Activated CD4-positive, alpha-beta memory T cell treated with anti-CD3 and anti-CD28 coated beads, Interleukin-2, amount 10 ng/mL, durations not matched to agents 7 days and 5 days (primary cell): ENCODE measurements at regions not wholly inside any gene's neighbourhood (a gene's known extent, or its start where the extent isn't known, plus 50 kb on each side); places are given as distances from the start of the nearest gene placed in this dataset.

Experiments
- CTCF ChIA-PET: fragments of 350-600 bp; sonication (Branson Sonifier 250); formaldehyde crosslinking; loops from one replicate; lab custom pipeline; 2021; ENCODE audit warnings: antibody characterized with exemption, inconsistent platforms; lab: Charles Lee
- POLR2A ChIA-PET: fragments of 350-600 bp; sonication (Branson Sonifier 250); formaldehyde crosslinking; loops from one replicate; lab custom pipeline; 2021; ENCODE audit warnings: antibody characterized with exemption; lab: Charles Lee
- DNase-seq: peaks from one replicate; pipeline ENCODE4 v3.0.0-alpha.2; 2020
- H3K27ac Mint-ChIP-seq: one replicate; pipeline ENCODE4 v1.8.0; 2021; ENCODE audit warnings: mild to moderate bottlenecking, mixed read lengths
- H3K27me3 Mint-ChIP-seq: one replicate; pipeline ENCODE4 v1.8.0; 2021; ENCODE audit warnings: mixed read lengths
- H3K36me3 Mint-ChIP-seq: one replicate; pipeline ENCODE4 v1.8.0; 2021; ENCODE audit warnings: low read depth, mixed read lengths
- H3K4me1 Mint-ChIP-seq: one replicate; pipeline ENCODE4 v1.8.0; 2021; ENCODE audit warnings: mixed read lengths
- H3K4me3 Mint-ChIP-seq: one replicate; pipeline ENCODE4 v1.8.0; 2021; ENCODE audit warnings: mild to moderate bottlenecking, mixed read lengths
- H3K9me3 Mint-ChIP-seq: one replicate; pipeline ENCODE4 v1.8.0; 2021; ENCODE audit warnings: mixed read lengths

- no peak overlapping the region for H3K4me3 Mint-ChIP-seq
- H3K27me3 Mint-ChIP-seq, result no peaks in the 10 kb centered on the region
- no peaks in the 10 kb centered on the region for H3K4me1 Mint-ChIP-seq
- DNase-seq, result no peak
- CTCF ChIA-PET, result no interaction called here
- POLR2A ChIA-PET, result no interaction called here
- H3K27ac Mint-ChIP-seq, result no peak overlapping the region
- H3K36me3 Mint-ChIP-seq, result no peaks in the 10 kb centered on the region
- H3K9me3 Mint-ChIP-seq, result no peaks in the 10 kb centered on the region
These were observed 246.1 kb downstream of the UQCRFS1 start for GRCh38 chr19:28966737-28967399.

- no peaks in the 10 kb centered on the region for H3K27me3 Mint-ChIP-seq
- H3K4me3 Mint-ChIP-seq, result no peak overlapping the region
- no peaks in the 10 kb centered on the region for H3K4me1 Mint-ChIP-seq
- CTCF ChIA-PET, result no interaction called here
- H3K27ac Mint-ChIP-seq, result no peak overlapping the region
- H3K9me3 Mint-ChIP-seq, result no peaks in the 10 kb centered on the region
- no peak for DNase-seq
- POLR2A ChIA-PET, result no interaction called here
- H3K36me3 Mint-ChIP-seq, result no peaks in the 10 kb centered on the region
These were observed 248.5 kb downstream of the UQCRFS1 start for GRCh38 chr19:28964500-28964899.

GRCh38 chr19:28963486-28964250, 249.3 kb downstream of the UQCRFS1 start:
- POLR2A ChIA-PET, result no interaction called here

GRCh38 chr19:28961772-28962500, 251.0 kb downstream of the UQCRFS1 start:
- DNase-seq, result no peak
- no peak overlapping the region for H3K27ac Mint-ChIP-seq
- CTCF ChIA-PET, result no interaction called here
- H3K36me3 Mint-ChIP-seq, result no peaks in the 10 kb centered on the region
- H3K4me1 Mint-ChIP-seq, result no peaks in the 10 kb centered on the region
- no peak overlapping the region for H3K4me3 Mint-ChIP-seq
- no peaks in the 10 kb centered on the region for H3K27me3 Mint-ChIP-seq
- H3K9me3 Mint-ChIP-seq, result no peaks in the 10 kb centered on the region
- POLR2A ChIA-PET, result no interaction called here

More at GRCh38 chr19:28963486-28964250, 249.3 kb downstream of the UQCRFS1 start:
- no peaks in the 10 kb centered on the region for H3K27me3 Mint-ChIP-seq
- no peaks in the 10 kb centered on the region for H3K4me1 Mint-ChIP-seq
- no peak overlapping the region for H3K4me3 Mint-ChIP-seq
- no peaks in the 10 kb centered on the region for H3K36me3 Mint-ChIP-seq
- no peaks in the 10 kb centered on the region for H3K9me3 Mint-ChIP-seq
- DNase-seq, result no peak
- CTCF ChIA-PET, result no interaction called here
- H3K27ac Mint-ChIP-seq, result no peak overlapping the region

GRCh38 chr19:28960986-28961705, 251.8 kb downstream of the UQCRFS1 start:
- Mint-ChIP-seq H3K4me3 (no peak overlapping the region), H3K4me1 (no peaks in the 10 kb centered on the region), H3K9me3 (no peaks in the 10 kb centered on the region), H3K27me3 (no peaks in the 10 kb centered on the region), H3K36me3 (no peaks in the 10 kb centered on the region), H3K27ac (no peak overlapping the region)
- POLR2A ChIA-PET, result no interaction called here
- CTCF ChIA-PET, result no interaction called here
- no peak for DNase-seq

GRCh38 chr19:28960586-28960985, 252.4 kb downstream of the UQCRFS1 start:
- Mint-ChIP-seq H3K9me3 (no peaks in the 10 kb centered on the region), H3K27ac (no peak overlapping the region), H3K36me3 (no peaks in the 10 kb centered on the region), H3K4me3 (no peak overlapping the region), H3K4me1 (no peaks in the 10 kb centered on the region), H3K27me3 (no peaks in the 10 kb centered on the region)
- POLR2A ChIA-PET, result no interaction called here
- CTCF ChIA-PET, result no interaction called here
- no peak for DNase-seq

- CTCF ChIA-PET, result no interaction called here
These were observed 256.0 kb downstream of the UQCRFS1 start for GRCh38 chr19:28956961-28957360.

GRCh38 chr19:28956421-28956820, 256.5 kb downstream of the UQCRFS1 start:
- Mint-ChIP-seq H3K4me1 (no peaks in the 10 kb centered on the region), H3K36me3 (no peaks in the 10 kb centered on the region), H3K27me3 (no peaks in the 10 kb centered on the region), H3K27ac (no peak overlapping the region), H3K9me3 (no peaks in the 10 kb centered on the region), H3K4me3 (no peak overlapping the region)
- POLR2A ChIA-PET, result no interaction called here
- DNase-seq, result no peak
- CTCF ChIA-PET, result no interaction called here

More at GRCh38 chr19:28956961-28957360, 256.0 kb downstream of the UQCRFS1 start:
- Mint-ChIP-seq H3K4me1 (no peaks in the 10 kb centered on the region), H3K27ac (no peak overlapping the region), H3K36me3 (no peaks in the 10 kb centered on the region), H3K27me3 (no peaks in the 10 kb centered on the region), H3K9me3 (no peaks in the 10 kb centered on the region), H3K4me3 (no peak overlapping the region)
- DNase-seq, result no peak
- POLR2A ChIA-PET, result no interaction called here

GRCh38 chr19:28949535-28949934, 263.4 kb downstream of the UQCRFS1 start:
- Mint-ChIP-seq H3K4me1 (no peaks in the 10 kb centered on the region), H3K27me3 (no peaks in the 10 kb centered on the region), H3K4me3 (no peak overlapping the region), H3K36me3 (no peaks in the 10 kb centered on the region), H3K9me3 (no peaks in the 10 kb centered on the region), H3K27ac (no peak overlapping the region)
- no peak for DNase-seq
- POLR2A ChIA-PET, result no interaction called here
- CTCF ChIA-PET, result no interaction called here

GRCh38 chr19:28949027-28949426, 263.9 kb downstream of the UQCRFS1 start:
- Mint-ChIP-seq H3K4me3 (no peak overlapping the region), H3K4me1 (no peaks in the 10 kb centered on the region), H3K36me3 (no peaks in the 10 kb centered on the region), H3K9me3 (no peaks in the 10 kb centered on the region), H3K27ac (no peak overlapping the region), H3K27me3 (no peaks in the 10 kb centered on the region)
- ChIA-PET POLR2A (no interaction called here), CTCF (no interaction called here)
- DNase-seq, result no peak

GRCh38 chr19:28948566-28948965, 264.4 kb downstream of the UQCRFS1 start:
- H3K36me3 Mint-ChIP-seq, result no peaks in the 10 kb centered on the region
- CTCF ChIA-PET, result no interaction called here
- H3K4me3 Mint-ChIP-seq, result no peak overlapping the region
- H3K27me3 Mint-ChIP-seq, result no peaks in the 10 kb centered on the region
- H3K27ac Mint-ChIP-seq, result no peak overlapping the region
- no peak for DNase-seq
- POLR2A ChIA-PET, result no interaction called here
- H3K4me1 Mint-ChIP-seq, result no peaks in the 10 kb centered on the region
- no peaks in the 10 kb centered on the region for H3K9me3 Mint-ChIP-seq

- ChIA-PET POLR2A (no interaction called here), CTCF (no interaction called here)
- Mint-ChIP-seq H3K4me3 (no peak overlapping the region), H3K9me3 (no peaks in the 10 kb centered on the region), H3K4me1 (no peaks in the 10 kb centered on the region), H3K27ac (no peak overlapping the region), H3K36me3 (no peaks in the 10 kb centered on the region), H3K27me3 (no peaks in the 10 kb centered on the region)
- no peak for DNase-seq
These were observed 264.9 kb downstream of the UQCRFS1 start for GRCh38 chr19:28948026-28948425.

GRCh38 chr19:28943651-28944050, 269.3 kb downstream of the UQCRFS1 start:
- H3K36me3 Mint-ChIP-seq, result no peaks in the 10 kb centered on the region
- no peaks in the 10 kb centered on the region for H3K27me3 Mint-ChIP-seq
- H3K9me3 Mint-ChIP-seq, result no peaks in the 10 kb centered on the region
- H3K27ac Mint-ChIP-seq, result no peak overlapping the region
- POLR2A ChIA-PET, result no interaction called here
- CTCF ChIA-PET, result no interaction called here
- no peaks in the 10 kb centered on the region for H3K4me1 Mint-ChIP-seq
- DNase-seq, result no peak
- no peak overlapping the region for H3K4me3 Mint-ChIP-seq
